IMR-90 (cell line): ENCODE measurements at regions not wholly inside any gene's neighbourhood (a gene's known extent, or its start where the extent isn't known, plus 50 kb on each side); places are given as distances from the start of the nearest gene placed in this dataset.

Source experiments
- CHD1 ChIP-seq: IDR thresholded peaks from 2 replicates; pipeline ENCODE4 v1.6.1; 2012; ENCODE audit warnings: low read depth, low read length, improper control_type of control experiment
- RAD21 ChIP-seq: IDR thresholded peaks from 2 replicates; pipeline ENCODE4 v1.6.1; 2012; ENCODE audit warnings: low read length, improper control_type of control experiment

- TF ChIP-seq RAD21 (no peak), CHD1 (no peak)
Observed at GRCh38 chr18:42588786-42589185, 526.7 kb downstream of the RIT2 start.
